SK-N-SH treated with all-trans-retinoic acid at 6 μM for 48 hours (cell line): ENCODE measurements at regions not wholly inside any gene's neighbourhood (a gene's known extent, or its start where the extent isn't known, plus 50 kb on each side); places are given as distances from the start of the nearest gene placed in this dataset.
"Not testable (repeated sequence)": the region's sequence is repeated elsewhere in the genome, so short reads cannot be mapped to it uniquely, and the experiment has no call there.

Source experiments
- ATAC-seq: fragments of 200-7000 bp; cut with Tn5 transposase; 3 replicates; pipeline ENCODE4 v1.9.1; 2020; ENCODE audit warnings: mild to moderate bottlenecking, moderate library complexity
- ARNTL ChIP-seq: fragments of 450-650 bp; formaldehyde crosslinking; IDR thresholded peaks from 2 replicates; pipeline ENCODE4 v1.5.0; 2020; ENCODE audit warnings: low read depth, mild to moderate bottlenecking, moderate library complexity, borderline replicate concordance
- BACH2 ChIP-seq: fragments of 250-450 bp; sonication (Bioruptor Pico); IDR thresholded peaks from 2 replicates; pipeline ENCODE4 v1.9.0; 2021; ENCODE audit warnings: mild to moderate bottlenecking, borderline replicate concordance
- CREB5 ChIP-seq: fragments of 250-450 bp; sonication (Bioruptor Pico); IDR thresholded peaks from 2 replicates; pipeline ENCODE4 v1.5.1; 2020; ENCODE audit warnings: low read depth, mild to moderate bottlenecking, moderate library complexity
- CSDC2 ChIP-seq: fragments of 250-450 bp; sonication (Bioruptor Pico); IDR thresholded peaks from 2 replicates; pipeline ENCODE4 v1.5.0; 2020; ENCODE audit warnings: mild to moderate bottlenecking, moderate library complexity
- CSRNP3 ChIP-seq: fragments of 250-450 bp; sonication (Bioruptor Pico); IDR thresholded peaks from 2 replicates; pipeline ENCODE4 v1.5.1; 2021; ENCODE audit warnings: mild to moderate bottlenecking, moderate library complexity
- GLIS3 ChIP-seq: fragments of 250-450 bp; sonication (Bioruptor Pico); IDR thresholded peaks from 2 replicates; pipeline ENCODE4 v1.5.0; 2020; ENCODE audit warnings: mild to moderate bottlenecking, moderate library complexity
- ISL1 ChIP-seq: fragments of 250-450 bp; sonication (Bioruptor Pico); IDR thresholded peaks from 2 replicates; pipeline ENCODE4 v2.1.2; 2022; ENCODE audit warnings: mild to moderate bottlenecking, moderate library complexity
- RARB ChIP-seq: fragments of 250-450 bp; sonication (Bioruptor Pico); IDR thresholded peaks from 2 replicates; pipeline ENCODE4 v1.8.0; 2021; ENCODE audit warnings: mild to moderate bottlenecking, moderate library complexity
- SNAI2 ChIP-seq: fragments of 250-450 bp; sonication (Bioruptor Pico); IDR thresholded peaks from 2 replicates; pipeline ENCODE4 v1.5.0; 2020; ENCODE audit warnings: mild to moderate bottlenecking, moderate library complexity
- TCF4 ChIP-seq: fragments of 250-450 bp; sonication (Bioruptor Pico); IDR thresholded peaks from 2 replicates; pipeline ENCODE4 v1.8.0; 2021; ENCODE audit warnings: mild to moderate bottlenecking, moderate library complexity, borderline replicate concordance
- TOX ChIP-seq: fragments of 250-450 bp; sonication (Bioruptor Pico); IDR thresholded peaks from 2 replicates; pipeline ENCODE4 v1.8.0; 2021; ENCODE audit warnings: mild to moderate bottlenecking, moderate library complexity, borderline replicate concordance
- TSHZ2 ChIP-seq: fragments of 250-450 bp; sonication (Bioruptor Pico); IDR thresholded peaks from 2 replicates; pipeline ENCODE4 v1.5.0; 2020; ENCODE audit warnings: mild to moderate bottlenecking, moderate library complexity
- ZFP3 ChIP-seq: fragments of 250-450 bp; sonication (Bioruptor Pico); IDR thresholded peaks from 2 replicates; pipeline ENCODE4 v1.5.0; 2020; ENCODE audit warnings: mild to moderate bottlenecking, moderate library complexity
- ZFP30 ChIP-seq: fragments of 450-650 bp; formaldehyde crosslinking; IDR thresholded peaks from 2 replicates; pipeline ENCODE4 v1.5.0; 2022; ENCODE audit warnings: mild to moderate bottlenecking, moderate library complexity
- ZNF565 ChIP-seq: fragments of 450-650 bp; formaldehyde crosslinking; conservative IDR thresholded peaks from 2 replicates; pipeline ENCODE4 v1.5.0; 2020; ENCODE audit warnings: low read depth, mild to moderate bottlenecking, moderate library complexity
- ZNF70 ChIP-seq: fragments of 450-650 bp; formaldehyde crosslinking; IDR thresholded peaks from 2 replicates; pipeline ENCODE4 v1.5.0; 2020; ENCODE audit warnings: mild to moderate bottlenecking, moderate library complexity
- ZNF8 ChIP-seq: fragments of 450-650 bp; formaldehyde crosslinking; IDR thresholded peaks from 2 replicates; pipeline ENCODE4 v1.5.0; 2020; ENCODE audit warnings: mild to moderate bottlenecking, moderate library complexity
- TF ChIP-seq, protein P1 (sequence below): fragments of 250-450 bp; sonication (Bioruptor Pico); IDR thresholded peaks from 2 replicates; pipeline ENCODE4 v1.8.0; 2021; ENCODE audit warnings: low read depth, mild to moderate bottlenecking, moderate library complexity, borderline replicate concordance
- TF ChIP-seq, protein P2 (sequence below): fragments of 250-450 bp; sonication (Bioruptor Pico); IDR thresholded peaks from 2 replicates; pipeline ENCODE4 v1.8.0; 2020; ENCODE audit warnings: mild to moderate bottlenecking, moderate library complexity, borderline replicate concordance

DNA sequence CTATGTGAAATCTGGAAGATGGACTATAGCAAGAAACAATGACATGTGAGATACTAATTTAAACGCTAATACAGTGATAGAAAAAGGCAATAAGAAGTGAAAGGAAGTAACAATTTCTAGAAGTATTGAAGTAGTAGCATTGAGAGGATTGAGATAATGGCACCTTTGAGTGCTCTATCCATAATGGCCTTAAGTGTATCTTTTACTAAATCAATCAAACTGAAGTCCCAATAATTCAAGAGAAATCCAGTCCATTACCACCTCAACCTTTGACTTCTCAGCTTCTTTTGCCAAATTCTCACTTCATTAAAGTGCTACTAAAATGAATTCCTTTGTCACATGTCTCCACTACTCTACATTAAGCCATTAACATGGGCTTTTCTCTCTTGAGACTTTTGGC lies 82.6 kb upstream of the KYNU start (continued):
- TF ChIP-seq, protein P1, sequence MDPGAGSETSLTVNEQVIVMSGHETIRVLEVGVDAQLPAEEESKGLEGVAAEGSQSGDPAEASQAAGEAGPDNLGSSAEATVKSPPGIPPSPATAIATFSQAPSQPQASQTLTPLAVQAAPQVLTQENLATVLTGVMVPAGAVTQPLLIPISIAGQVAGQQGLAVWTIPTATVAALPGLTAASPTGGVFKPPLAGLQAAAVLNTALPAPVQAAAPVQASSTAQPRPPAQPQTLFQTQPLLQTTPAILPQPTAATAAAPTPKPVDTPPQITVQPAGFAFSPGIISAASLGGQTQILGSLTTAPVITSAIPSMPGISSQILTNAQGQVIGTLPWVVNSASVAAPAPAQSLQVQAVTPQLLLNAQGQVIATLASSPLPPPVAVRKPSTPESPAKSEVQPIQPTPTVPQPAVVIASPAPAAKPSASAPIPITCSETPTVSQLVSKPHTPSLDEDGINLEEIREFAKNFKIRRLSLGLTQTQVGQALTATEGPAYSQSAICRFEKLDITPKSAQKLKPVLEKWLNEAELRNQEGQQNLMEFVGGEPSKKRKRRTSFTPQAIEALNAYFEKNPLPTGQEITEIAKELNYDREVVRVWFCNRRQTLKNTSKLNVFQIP (CRISPR knock-in tag), result no peak
- no peak for TF ChIP-seq SNAI2 (CRISPR knock-in tag)
- TF ChIP-seq ARNTL (CRISPR knock-in tag), result no peak
- TF ChIP-seq ZFP30 (CRISPR knock-in tag), result no peak
- no peak for TF ChIP-seq BACH2
- TF ChIP-seq ZNF565, result no peak

- ATAC-seq, result not testable (repeated sequence)
Observed at GRCh38 chr2:142792328-142792727, 85.1 kb upstream of the KYNU start.

DNA sequence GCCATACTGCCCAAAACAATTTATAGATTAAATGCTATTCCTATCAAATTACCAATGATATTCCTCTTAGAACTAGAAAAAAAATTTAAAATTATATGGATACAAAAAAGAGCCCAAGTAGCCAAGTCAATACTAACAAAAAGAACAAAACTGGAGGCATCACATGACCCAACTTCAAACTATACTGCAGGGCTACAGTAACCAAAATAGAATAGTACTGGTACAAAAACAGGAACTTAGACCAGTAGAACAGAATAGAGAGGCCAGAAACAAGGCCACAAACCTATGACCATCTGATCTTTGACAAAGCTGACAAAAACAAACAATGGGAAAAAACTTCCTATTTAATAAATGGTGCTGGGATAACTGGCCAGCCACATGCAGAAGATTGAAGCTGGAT lies 86.1 kb upstream of the KYNU start:
- no peak for TF ChIP-seq TOX
- TF ChIP-seq RARB (CRISPR knock-in tag), result no peak
- no peak for TF ChIP-seq SNAI2 (CRISPR knock-in tag)
- no peak for TF ChIP-seq GLIS3 (CRISPR knock-in tag)
- TF ChIP-seq, protein P2, sequence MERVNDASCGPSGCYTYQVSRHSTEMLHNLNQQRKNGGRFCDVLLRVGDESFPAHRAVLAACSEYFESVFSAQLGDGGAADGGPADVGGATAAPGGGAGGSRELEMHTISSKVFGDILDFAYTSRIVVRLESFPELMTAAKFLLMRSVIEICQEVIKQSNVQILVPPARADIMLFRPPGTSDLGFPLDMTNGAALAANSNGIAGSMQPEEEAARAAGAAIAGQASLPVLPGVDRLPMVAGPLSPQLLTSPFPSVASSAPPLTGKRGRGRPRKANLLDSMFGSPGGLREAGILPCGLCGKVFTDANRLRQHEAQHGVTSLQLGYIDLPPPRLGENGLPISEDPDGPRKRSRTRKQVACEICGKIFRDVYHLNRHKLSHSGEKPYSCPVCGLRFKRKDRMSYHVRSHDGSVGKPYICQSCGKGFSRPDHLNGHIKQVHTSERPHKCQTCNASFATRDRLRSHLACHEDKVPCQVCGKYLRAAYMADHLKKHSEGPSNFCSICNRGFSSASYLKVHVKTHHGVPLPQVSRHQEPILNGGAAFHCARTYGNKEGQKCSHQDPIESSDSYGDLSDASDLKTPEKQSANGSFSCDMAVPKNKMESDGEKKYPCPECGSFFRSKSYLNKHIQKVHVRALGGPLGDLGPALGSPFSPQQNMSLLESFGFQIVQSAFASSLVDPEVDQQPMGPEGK (CRISPR knock-in tag), result no peak
- no peak for TF ChIP-seq ZNF8
- TF ChIP-seq TSHZ2 (CRISPR knock-in tag), result no peak
- no peak for TF ChIP-seq CSRNP3 (CRISPR knock-in tag)
- TF ChIP-seq ZNF565, result no peak
- TF ChIP-seq CSDC2 (CRISPR knock-in tag), result no peak
- TF ChIP-seq ZNF70 (CRISPR knock-in tag), result no peak
- TF ChIP-seq CREB5, result no peak
- TF ChIP-seq ZFP30 (CRISPR knock-in tag), result no peak
- TF ChIP-seq ZFP3, result no peak
- TF ChIP-seq TCF4 (CRISPR knock-in tag), result no peak
- no peak for ATAC-seq

DNA sequence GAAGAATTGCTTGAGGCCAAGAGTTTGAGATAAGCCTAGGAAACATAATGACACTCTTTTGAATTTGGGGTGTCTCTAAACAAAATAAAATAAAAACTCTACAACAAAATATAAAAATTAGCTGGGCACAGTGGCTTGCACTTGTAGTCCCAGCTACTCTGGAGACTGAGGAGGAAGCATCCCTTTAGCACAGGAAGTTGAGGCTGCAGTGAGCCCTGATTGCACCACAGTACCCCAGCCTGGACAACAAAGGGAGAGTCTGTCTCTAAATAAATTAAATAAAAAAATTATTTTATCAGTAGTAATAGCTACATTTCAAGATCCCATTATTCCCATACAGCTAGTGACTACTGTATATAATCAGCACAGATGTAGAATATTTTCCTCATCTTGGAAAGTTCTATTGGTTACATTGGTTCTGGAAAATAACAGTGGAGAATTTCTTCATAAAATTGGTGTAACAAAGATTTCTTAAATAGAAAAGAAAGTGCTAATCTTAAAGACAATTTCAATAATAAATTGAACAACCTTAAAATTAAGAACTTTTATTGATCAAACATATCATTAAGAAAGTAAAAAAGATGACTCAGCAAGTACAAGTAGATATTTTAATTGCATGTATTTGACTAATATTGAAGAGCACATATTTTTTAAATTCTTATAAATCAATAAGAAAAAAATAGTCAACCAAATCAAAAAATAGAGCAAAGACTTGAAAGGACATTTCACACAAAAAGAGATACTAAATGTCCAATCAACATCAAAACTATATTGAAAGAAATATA lies 90.4 kb upstream of the KYNU start:
- no peak for ATAC-seq
- TF ChIP-seq SNAI2 (CRISPR knock-in tag) (no peak), ISL1 (CRISPR knock-in tag) (no peak), CREB5 (no peak), ARNTL (CRISPR knock-in tag) (no peak), BACH2 (no peak), CSRNP3 (CRISPR knock-in tag) (no peak)
- TF ChIP-seq, protein P2 (CRISPR knock-in tag), result no peak
